Spinal cord (tissue), 9 donors: ENCODE measurements at regions not wholly inside any gene's neighbourhood (a gene's known extent, or its start where the extent isn't known, plus 50 kb on each side); places are given as distances from the start of the nearest gene placed in this dataset.

Experiments used
- DNase-seq, 6 donors: peaks; one replicate each; pipeline versions ENCODE4 v3.0.0 to v3.0.0-alpha.2; 2013 to 2015; ENCODE audit warnings: low spot score in 6 of 6, low read depth in 4 of 6
- H3K27ac ChIP-seq: one replicate; pipeline ENCODE4 v1.5.1; 2013; ENCODE audit warnings: low read depth, low read length, control low read depth
- H3K27me3 ChIP-seq: one replicate; pipeline ENCODE4 v1.6.1; 2013; ENCODE audit warnings: low read length; ENCODE audit not compliant: control insufficient read depth, insufficient read depth
- H3K36me3 ChIP-seq: one replicate; pipeline ENCODE4 v1.6.1; 2013; ENCODE audit warnings: low read length; ENCODE audit not compliant: control insufficient read depth, insufficient read depth
- H3K4me1 ChIP-seq: one replicate; pipeline ENCODE4 v1.6.1; 2013; ENCODE audit warnings: low read length; ENCODE audit not compliant: control insufficient read depth, insufficient read depth
- H3K4me3 ChIP-seq: one replicate; pipeline ENCODE4 v1.5.1; 2013; ENCODE audit warnings: low read depth, low read length, control low read depth
- H3K9me3 ChIP-seq: one replicate; pipeline ENCODE4 v1.6.1; 2013; ENCODE audit warnings: low read length; ENCODE audit not compliant: control insufficient read depth, insufficient read depth
- WGBS: methylation state at CpG from one replicate; pipeline ENCODE4 v1.1.5; 2013; ENCODE audit warnings: missing lambda C conversion rate; ENCODE audit not compliant: insufficient coverage; 5-methylcytosine and 5-hydroxymethylcytosine counted together
- donor health status: healthy.

DNA sequence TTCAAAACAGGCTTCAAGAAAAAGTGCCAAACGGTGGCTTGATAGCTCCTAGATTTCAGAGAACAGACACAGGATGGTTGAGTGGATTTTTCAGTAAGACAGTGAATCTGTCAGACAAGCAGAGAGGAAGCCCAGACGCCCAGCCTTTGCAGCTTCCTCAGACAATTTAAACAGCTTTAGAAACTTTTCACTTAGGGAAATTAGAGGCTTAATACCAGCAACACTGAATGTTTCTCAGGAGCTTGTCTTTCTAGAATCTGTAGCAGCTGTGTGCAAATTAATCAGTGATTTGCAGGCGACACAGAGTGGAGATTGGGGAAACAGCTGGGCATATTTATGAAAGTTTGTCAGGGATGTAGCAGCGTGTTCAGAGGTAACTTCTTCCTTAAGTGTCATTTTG lies 362.1 kb downstream of the GALC start:
- H3K36me3 ChIP-seq = no peaks in the 10 kb centered on the region
- no peaks in the 10 kb centered on the region for H3K9me3 ChIP-seq
- WGBS = 21% methylated on average over 2 of the region's 4 CpGs
- no peaks in the 10 kb centered on the region for H3K27me3 ChIP-seq
- peak overlapping the region; percentile 68 for H3K27ac ChIP-seq
- peaks cover 4% of the 10 kb centered on the region for H3K4me1 ChIP-seq
- DNase-seq = peak in 3 of 6 donors; percentile 44 to 83 (median 66)
- no peak overlapping the region for H3K4me3 ChIP-seq

DNA sequence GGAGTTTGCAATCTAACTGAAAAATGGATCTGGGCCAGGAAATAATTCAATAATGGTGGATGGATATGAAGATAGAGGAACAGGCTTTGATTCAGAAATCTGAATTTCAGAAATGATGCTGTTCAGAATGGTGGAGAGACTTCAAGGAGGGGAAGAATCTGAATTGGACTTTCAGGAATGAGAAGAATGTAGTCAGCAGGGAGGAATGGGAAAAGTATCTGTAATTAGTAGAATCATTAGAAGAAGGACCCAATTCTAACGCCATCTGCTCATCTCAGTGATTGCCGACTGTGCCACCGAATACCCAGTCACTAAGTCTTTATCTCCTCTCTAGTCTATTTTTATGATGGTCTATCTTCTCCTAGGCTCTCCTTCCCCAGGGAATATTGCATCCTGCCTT lies 363.2 kb downstream of the GALC start:
- Histone ChIP-seq H3K27me3 (no peaks in the 10 kb centered on the region), H3K4me1 (peaks cover 4% of the 10 kb centered on the region), H3K36me3 (no peaks in the 10 kb centered on the region), H3K4me3 (no peak overlapping the region), H3K27ac (no peak overlapping the region), H3K9me3 (no peaks in the 10 kb centered on the region)
- no peak for DNase-seq
- WGBS = 68% methylated on average over 2 of the region's 3 CpGs

DNA sequence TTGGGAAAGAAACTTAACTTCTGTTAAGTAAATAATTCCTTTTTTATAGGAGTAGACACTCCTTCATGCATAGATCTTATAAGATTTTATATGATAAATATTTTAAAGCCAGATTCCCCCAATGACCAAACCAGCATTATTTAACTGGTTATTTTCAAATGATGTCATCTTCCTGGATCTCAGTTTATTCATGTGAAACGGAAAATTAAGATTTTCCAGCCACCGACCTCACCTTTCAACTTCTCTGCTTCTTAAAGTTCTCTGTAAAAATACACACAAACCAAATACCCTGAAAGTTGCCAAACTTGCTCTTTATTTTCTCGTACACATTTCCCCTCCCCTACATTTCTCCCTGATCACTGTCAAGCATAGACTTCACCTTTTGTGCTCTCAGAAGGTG lies 364.2 kb downstream of the GALC start:
- Histone ChIP-seq H3K9me3 (peaks cover 2% of the 10 kb centered on the region), H3K27ac (peak overlapping the region; percentile 26), H3K4me1 (peaks cover 4% of the 10 kb centered on the region), H3K4me3 (no peak overlapping the region), H3K36me3 (no peaks in the 10 kb centered on the region), H3K27me3 (no peaks in the 10 kb centered on the region)
- WGBS = no CpG with 5 or more reads among the region's 3 CpGs
- DNase-seq = no peak

DNA sequence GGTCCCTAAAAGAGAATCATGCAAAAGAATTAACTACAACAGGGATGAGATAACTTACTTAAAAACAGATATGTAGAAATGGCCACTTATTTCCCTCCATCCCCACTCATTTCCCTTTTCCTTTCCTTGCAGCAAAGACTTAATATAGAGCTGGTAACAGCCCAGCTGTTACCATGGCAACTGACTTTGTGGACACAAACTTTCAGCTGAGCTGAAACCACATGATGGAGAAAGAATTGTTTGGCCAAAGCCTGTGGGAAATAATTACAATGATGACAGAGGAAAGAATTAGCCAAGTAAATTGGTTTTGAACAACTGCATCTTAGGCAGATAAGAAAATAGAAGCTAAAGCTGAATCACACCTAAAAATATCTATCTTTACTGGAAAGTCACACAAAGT lies 364.9 kb downstream of the GALC start:
- Histone ChIP-seq H3K4me1 (peaks cover 4% of the 10 kb centered on the region), H3K27me3 (no peaks in the 10 kb centered on the region), H3K36me3 (no peaks in the 10 kb centered on the region), H3K9me3 (peaks cover 7% of the 10 kb centered on the region), H3K4me3 (no peak overlapping the region), H3K27ac (peak overlapping the region; percentile 26)
- peak; percentile 67 to 93 (median 78) for DNase-seq

DNA sequence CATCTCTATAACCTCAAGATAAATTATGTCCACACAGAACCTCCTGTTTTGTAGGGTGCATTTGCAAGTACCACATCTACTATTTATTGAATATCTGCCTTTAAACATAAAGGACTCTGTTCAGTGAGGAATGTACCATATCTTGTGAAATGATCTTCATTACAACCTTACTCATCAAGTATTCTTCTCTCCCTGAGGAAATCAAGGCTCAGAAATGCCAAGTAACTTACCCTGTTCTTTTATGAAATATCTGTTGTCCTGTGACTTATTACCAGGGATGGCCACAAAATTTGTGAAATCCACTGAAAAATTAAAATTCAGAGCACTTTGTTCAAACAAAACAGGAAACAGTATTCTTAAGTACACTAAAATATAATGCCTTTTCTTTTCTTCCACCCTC lies 366.7 kb downstream of the GALC start:
- no peak overlapping the region for H3K4me3 ChIP-seq
- H3K27ac ChIP-seq = no peak overlapping the region
- H3K36me3 ChIP-seq = no peaks in the 10 kb centered on the region
- H3K9me3 ChIP-seq = peaks cover 19% of the 10 kb centered on the region
- DNase-seq = no peak
- H3K27me3 ChIP-seq = no peaks in the 10 kb centered on the region
- peaks cover 2% of the 10 kb centered on the region for H3K4me1 ChIP-seq

DNA sequence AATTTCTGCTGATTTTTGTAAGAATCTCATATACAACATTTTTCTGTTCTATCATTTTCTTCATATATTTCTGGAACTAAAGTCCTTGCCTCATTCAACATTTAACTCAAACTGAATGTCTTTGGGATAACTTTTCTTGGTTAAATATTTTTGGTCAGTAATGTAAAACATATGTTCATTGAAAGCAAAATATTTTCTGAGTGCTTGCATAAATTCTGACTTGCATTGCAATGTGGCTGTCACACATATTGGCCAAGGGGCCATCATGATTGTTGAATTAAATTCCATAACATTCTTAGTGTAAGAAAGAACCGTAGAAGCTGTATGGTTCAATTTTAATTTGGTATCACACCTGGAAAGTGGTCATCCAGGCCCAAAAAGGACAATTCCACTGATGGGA lies 369.4 kb downstream of the GALC start:
- H3K4me1 ChIP-seq = no peaks in the 10 kb centered on the region
- no peak overlapping the region for H3K27ac ChIP-seq
- DNase-seq = no peak
- H3K36me3 ChIP-seq = no peaks in the 10 kb centered on the region
- peaks cover 24% of the 10 kb centered on the region for H3K9me3 ChIP-seq
- H3K4me3 ChIP-seq = no peak overlapping the region
- no peaks in the 10 kb centered on the region for H3K27me3 ChIP-seq
- no CpG with 5 or more reads among the region's 1 CpG for WGBS

DNA sequence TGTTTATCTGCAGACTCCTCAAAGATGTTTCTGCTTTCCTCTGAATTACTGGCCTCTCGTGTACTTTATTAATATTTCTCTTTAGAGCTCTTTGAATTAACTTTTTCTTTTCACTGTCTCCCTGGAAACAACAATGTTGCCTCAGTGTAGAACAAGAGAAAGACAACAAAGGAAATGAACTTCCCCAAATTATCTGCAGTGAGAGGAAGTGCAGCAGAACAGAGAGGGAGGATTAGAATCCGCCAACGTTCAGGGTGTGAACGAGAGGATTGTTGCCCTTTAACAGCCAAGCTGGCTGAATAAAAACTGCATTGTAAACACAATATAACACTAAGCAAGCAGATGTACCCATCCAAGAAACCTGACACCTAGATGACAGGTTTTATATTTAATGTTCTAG lies 375.9 kb downstream of the GALC start:
- WGBS = no CpG with 5 or more reads among the region's 4 CpGs
- H3K36me3 ChIP-seq = no peaks in the 10 kb centered on the region
- no peak overlapping the region for H3K27ac ChIP-seq
- no peaks in the 10 kb centered on the region for H3K4me1 ChIP-seq
- DNase-seq = no peak
- no peak overlapping the region for H3K4me3 ChIP-seq
- peaks cover 12% of the 10 kb centered on the region for H3K9me3 ChIP-seq
- no peaks in the 10 kb centered on the region for H3K27me3 ChIP-seq

DNA sequence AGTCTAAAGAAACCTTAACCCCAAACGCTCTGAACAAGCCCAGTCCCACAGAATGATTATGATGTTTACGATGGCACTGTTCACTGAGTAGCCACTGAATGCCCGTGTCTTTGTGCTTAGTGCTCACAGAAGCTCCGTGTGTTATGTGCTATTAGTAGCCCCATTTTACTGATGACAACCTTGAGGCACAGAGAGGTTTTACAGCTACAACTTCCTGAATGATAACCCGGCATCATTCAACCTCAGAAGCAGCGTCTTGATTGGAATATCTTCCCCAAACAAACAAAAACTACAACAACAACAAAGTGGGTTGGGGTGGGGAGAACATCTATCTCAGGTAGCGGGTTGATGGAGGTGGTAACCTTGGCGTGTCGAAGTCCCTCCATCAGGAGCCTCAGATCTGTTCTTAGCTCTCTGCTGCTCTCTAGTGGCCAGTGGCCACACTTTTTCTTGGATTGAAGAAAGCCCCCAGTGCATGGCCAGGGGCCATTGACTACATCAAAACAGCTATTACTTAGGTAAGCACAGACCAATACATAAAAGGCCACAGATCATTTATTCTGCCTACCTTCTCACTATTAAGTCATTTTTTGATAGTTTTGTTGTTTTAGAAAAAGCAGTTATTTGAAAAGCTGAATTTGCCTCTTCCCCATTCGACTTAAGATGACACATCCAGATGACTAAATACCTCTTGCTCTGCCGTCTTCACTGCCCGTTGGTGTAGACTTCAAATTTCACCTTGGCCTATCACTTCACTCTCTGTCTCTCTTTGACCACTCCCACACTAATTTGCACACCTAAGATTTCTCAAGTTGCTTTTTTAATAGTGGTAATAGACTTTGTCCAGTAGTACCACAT lies 376.9 kb downstream of the GALC start:
- DNase-seq = peak in 3 of 6 donors; percentile 36 to 86 (median 77)
- 61% methylated on average over 7 of the region's 12 CpGs for WGBS
- H3K27me3 ChIP-seq = no peaks in the 10 kb centered on the region
- no peaks in the 10 kb centered on the region for H3K36me3 ChIP-seq
- H3K27ac ChIP-seq = no peak overlapping the region
- H3K4me1 ChIP-seq = no peaks in the 10 kb centered on the region
- no peak overlapping the region for H3K4me3 ChIP-seq
- peaks cover 4% of the 10 kb centered on the region for H3K9me3 ChIP-seq

DNA sequence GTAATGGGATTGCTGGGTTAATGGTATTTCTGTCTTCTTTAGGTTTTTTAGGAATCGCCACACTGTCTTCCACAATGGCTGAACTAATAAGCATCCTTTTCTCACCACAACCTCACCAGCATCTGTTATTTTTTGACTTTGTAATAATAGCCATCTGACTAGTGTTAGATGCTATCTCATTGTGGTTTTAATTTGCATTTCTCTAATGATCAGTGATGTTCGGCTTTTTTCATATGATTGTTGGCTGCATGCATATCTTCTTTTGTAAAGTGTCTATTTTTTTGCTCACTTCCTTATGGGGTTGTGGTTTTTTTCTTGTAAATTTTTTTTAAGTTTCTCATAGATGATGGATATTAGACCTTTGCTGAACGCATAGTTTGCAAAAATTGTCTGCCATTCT lies 377.9 kb downstream of the GALC start:
- no peaks in the 10 kb centered on the region for H3K4me1 ChIP-seq
- no peaks in the 10 kb centered on the region for H3K9me3 ChIP-seq
- H3K4me3 ChIP-seq = no peak overlapping the region
- no peaks in the 10 kb centered on the region for H3K36me3 ChIP-seq
- 100% methylated on average over 2 of the region's 3 CpGs for WGBS
- H3K27me3 ChIP-seq = no peaks in the 10 kb centered on the region
- no peak for DNase-seq
- no peak overlapping the region for H3K27ac ChIP-seq

DNA sequence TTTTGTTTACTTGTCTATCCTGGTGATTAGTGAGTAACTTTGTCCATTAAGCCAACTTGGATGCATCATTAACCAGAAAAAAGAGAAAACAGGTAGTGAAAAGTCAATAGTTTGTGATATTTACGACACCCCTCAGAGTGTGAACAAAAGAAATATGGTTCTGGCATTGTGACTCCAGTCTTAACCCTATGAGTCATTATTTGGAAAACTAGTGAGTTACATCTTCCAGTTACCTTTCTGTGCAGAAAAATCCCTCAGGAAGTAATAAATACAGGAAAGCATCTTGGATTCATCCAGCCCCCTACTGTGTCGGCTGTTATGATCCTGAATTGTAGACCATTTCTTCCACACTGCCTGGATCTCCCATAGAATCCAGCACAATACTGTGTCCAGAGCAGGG lies 379.1 kb downstream of the GALC start:
- no peaks in the 10 kb centered on the region for H3K27me3 ChIP-seq
- WGBS = 57% methylated on average over 1 of the region's 2 CpGs
- no peaks in the 10 kb centered on the region for H3K4me1 ChIP-seq
- no peak overlapping the region for H3K4me3 ChIP-seq
- H3K9me3 ChIP-seq = no peaks in the 10 kb centered on the region
- no peak overlapping the region for H3K27ac ChIP-seq
- H3K36me3 ChIP-seq = no peaks in the 10 kb centered on the region
- DNase-seq = no peak
